H1 (cell line): ENCODE measurements at regions not wholly inside any gene's neighbourhood (a gene's known extent, or its start where the extent isn't known, plus 50 kb on each side); places are given as distances from the start of the nearest gene placed in this dataset.

ENCODE experiments used
- CTCF ChIA-PET: fragments of 300-600 bp; sonication (Branson Sonifier 250); formaldehyde crosslinking; loops from one replicate; lab custom pipeline; 2021; ENCODE audit not compliant: partially characterized antibody; lab: Charles Lee
- POLR2A ChIA-PET: fragments of 300-600 bp; sonication (Branson Sonifier 250); formaldehyde crosslinking; loops from one replicate; lab custom pipeline; 2021; ENCODE audit warnings: inconsistent platforms; ENCODE audit not compliant: partially characterized antibody; lab: Charles Lee
- DNase-seq, 2 experiments: peaks; one replicate each; pipeline versions ENCODE4 v3.0.0 to v3.0.0-alpha.2; 2010 to 2022; ENCODE audit warnings: low spot score in 2 of 2, low read depth in 1 of 2, mixed read lengths in 1 of 2
- FAIRE-seq: peaks from 2 replicates; lab custom pipeline; 2011; peaks lifted over from hg19 to GRCh38; lab: Jason Lieb, UNC
- H2AFZ ChIP-seq: 2 replicates; pipeline ENCODE4 v1.8.1; 2012; ENCODE audit warnings: low read length, inconsistent platforms
- H2AK5ac ChIP-seq: 2 replicates; pipeline ENCODE4 v1.6.1; 2013; ENCODE audit warnings: low read depth, low read length
- H2BK120ac ChIP-seq: replicated peaks from 2 replicates; pipeline ENCODE3; 2013; ENCODE audit warnings: low read depth, low read length, inconsistent platforms
- H2BK12ac ChIP-seq: 2 replicates; pipeline ENCODE4 v1.6.1; 2013; ENCODE audit warnings: low read depth, low read length
- H2BK15ac ChIP-seq: 2 replicates; pipeline ENCODE4 v1.6.1; 2013; ENCODE audit warnings: low read length
- H2BK20ac ChIP-seq: 2 replicates; pipeline ENCODE4 v1.6.1; 2013; ENCODE audit warnings: low read length
- H2BK5ac ChIP-seq: 2 replicates; pipeline ENCODE4 v1.6.1; 2013; ENCODE audit warnings: low read depth, low read length
- H3K14ac ChIP-seq: 2 replicates; pipeline ENCODE4 v1.6.1; 2013; ENCODE audit warnings: inconsistent platforms; ENCODE audit not compliant: insufficient read length
- H3K18ac ChIP-seq: 2 replicates; pipeline ENCODE4 v1.6.1; 2013; ENCODE audit warnings: low read length; ENCODE audit errors: extremely low read depth
- H3K23ac ChIP-seq: 2 replicates; pipeline ENCODE4 v1.6.1; 2013; ENCODE audit warnings: inconsistent platforms; ENCODE audit not compliant: insufficient read length
- H3K23me2 ChIP-seq: 2 replicates; pipeline ENCODE4 v1.6.1; 2013; ENCODE audit warnings: low read depth, low read length
- H3K27ac ChIP-seq: 2 replicates; pipeline ENCODE4 v1.6.1; 2011; ENCODE audit warnings: low read depth, low read length, inconsistent platforms
- H3K27me3 ChIP-seq, 4 experiments: replicated peaks in 1 of 4; 1 replicate in 1 of 4; 2 replicates in 3 of 4; pipeline versions ENCODE4 v1.6.1 to v1.8.1; 2011 to 2013; ENCODE audit warnings: low read length in 3 of 4, mild to moderate bottlenecking in 3 of 4, inconsistent platforms in 2 of 4, mixed read lengths in 2 of 4, moderate library complexity in 1 of 4; ENCODE audit not compliant: control insufficient read depth in 3 of 4, insufficient read depth in 3 of 4; ENCODE audit errors: extremely low read depth in 1 of 4
- H3K36me3 ChIP-seq, 4 experiments: 2 replicates each; pipeline versions ENCODE4 v1.6.1 to v1.8.1; 2011 to 2013; ENCODE audit warnings: mild to moderate bottlenecking in 4 of 4, low read length in 3 of 4, moderate library complexity in 2 of 4, control low read depth in 1 of 4, inconsistent platforms in 1 of 4; ENCODE audit not compliant: insufficient read depth in 4 of 4, control insufficient read depth in 2 of 4
- H3K4ac ChIP-seq: replicated peaks from 2 replicates; pipeline ENCODE3; 2013; ENCODE audit warnings: low read length, low read depth, mixed read lengths, inconsistent platforms; ENCODE audit not compliant: insufficient read length
- H3K4me1 ChIP-seq, 4 experiments: replicated peaks in 1 of 4; 1 replicate in 1 of 4; 2 replicates in 3 of 4; pipeline versions ENCODE4 v1.6.1 to v1.8.1; 2011 to 2013; ENCODE audit warnings: low read length in 3 of 4, inconsistent platforms in 2 of 4, mixed read lengths in 1 of 4; ENCODE audit not compliant: insufficient read depth in 4 of 4, control insufficient read depth in 3 of 4
- H3K4me2 ChIP-seq, 2 experiments: 2 replicates each; pipeline versions ENCODE4 v1.6.1 to v1.8.1; 2011 to 2013; ENCODE audit warnings: low read depth in 2 of 2, low read length in 2 of 2, control low read depth in 1 of 2, inconsistent platforms in 1 of 2, mild to moderate bottlenecking in 1 of 2; ENCODE audit not compliant: insufficient read depth in 1 of 2
- H3K4me3 ChIP-seq, 4 experiments: fragments of 200-600, 300-600 bp in 1 of 4; sonication (generic), shearing (Covaris generic), sonication (Bioruptor Twin) in 1 of 4; 2 replicates each; pipeline versions ENCODE4 v1.5.1 to v1.8.1; 2011 to 2016; ENCODE audit warnings: low read length in 4 of 4, low read depth in 3 of 4, control low read depth in 2 of 4, inconsistent platforms in 2 of 4, mild to moderate bottlenecking in 2 of 4, mixed read lengths in 1 of 4, moderate library complexity in 1 of 4; ENCODE audit not compliant: insufficient read depth in 2 of 4; ENCODE audit errors: extremely low read depth in 1 of 4
- H3K56ac ChIP-seq: replicated peaks from 2 replicates; pipeline ENCODE3; 2013; ENCODE audit warnings: low read depth, mild to moderate bottlenecking, mixed read lengths, low read length, inconsistent platforms; ENCODE audit not compliant: insufficient read length
- H3K79me1 ChIP-seq: 2 replicates; pipeline ENCODE4 v1.6.1; 2013; ENCODE audit warnings: low read depth, low read length, control low read depth
- H3K79me2 ChIP-seq, 2 experiments: 2 replicates each; pipeline versions ENCODE4 v1.6.1 to v1.8.1; 2012 to 2013; ENCODE audit warnings: low read length in 2 of 2, mild to moderate bottlenecking in 2 of 2, inconsistent platforms in 1 of 2; ENCODE audit not compliant: insufficient read depth in 2 of 2, control insufficient read depth in 1 of 2
- H3K9ac ChIP-seq, 4 experiments: replicated peaks in 1 of 4; 1 replicate in 1 of 4; 2 replicates in 3 of 4; pipeline versions ENCODE4 v1.6.1 to v1.8.1; 2011 to 2013; ENCODE audit warnings: low read depth in 3 of 4, low read length in 3 of 4, control low read depth in 2 of 4, mild to moderate bottlenecking in 2 of 4, moderate library complexity in 2 of 4, inconsistent platforms in 1 of 4; ENCODE audit errors: extremely low read depth in 1 of 4
- H3K9me3 ChIP-seq, 2 experiments: 2 replicates each; pipeline versions ENCODE4 v1.6.1 to v1.8.1; 2012 to 2013; ENCODE audit warnings: mild to moderate bottlenecking in 2 of 2, moderate library complexity in 2 of 2, control low read depth in 1 of 2, inconsistent platforms in 1 of 2, low read depth in 1 of 2, low read length in 1 of 2, mixed read lengths in 1 of 2; ENCODE audit not compliant: insufficient read depth in 2 of 2
- H4K20me1 ChIP-seq, 2 experiments: replicated peaks in 1 of 2; 2 replicates each; pipeline versions ENCODE3 to v1.8.1; 2011 to 2013; ENCODE audit warnings: inconsistent platforms in 2 of 2, low read length in 2 of 2, mild to moderate bottlenecking in 1 of 2; ENCODE audit not compliant: insufficient read depth in 2 of 2, control insufficient read depth in 1 of 2
- H4K5ac ChIP-seq: 2 replicates; pipeline ENCODE4 v1.6.1; 2013; ENCODE audit warnings: low read length, low read depth, mixed read lengths, inconsistent platforms; ENCODE audit not compliant: insufficient read length
- H4K8ac ChIP-seq: 2 replicates; pipeline ENCODE4 v1.8.0; 2013; ENCODE audit warnings: mild to moderate bottlenecking, moderate library complexity, low read length, inconsistent platforms; ENCODE audit not compliant: insufficient read depth; ENCODE audit errors: extremely low read depth
- H4K91ac ChIP-seq: replicated peaks from 2 replicates; pipeline ENCODE3; 2013; ENCODE audit warnings: low read length, mixed read lengths, inconsistent platforms; ENCODE audit not compliant: insufficient read length
- ATF3 ChIP-seq: IDR thresholded peaks from 2 replicates; pipeline ENCODE4 v1.6.1; 2011; ENCODE audit warnings: low read depth, mild to moderate bottlenecking, low read length; ENCODE audit not compliant: insufficient read depth
- BCL11A ChIP-seq, 2 experiments: IDR thresholded peaks; one replicate each; pipeline ENCODE4 v1.6.1; 2011; ENCODE audit warnings: low read depth in 2 of 2, low read length in 2 of 2, mild to moderate bottlenecking in 2 of 2
- CHD2 ChIP-seq: IDR thresholded peaks from 2 replicates; pipeline ENCODE4 v1.6.1; 2012; ENCODE audit warnings: low read length, improper control_type of control experiment
- CTBP2 ChIP-seq: IDR thresholded peaks from 2 replicates; pipeline ENCODE4 v1.7.0; 2011; ENCODE audit warnings: borderline replicate concordance, mild to moderate bottlenecking, moderate library complexity, mixed read lengths, low read length; ENCODE audit not compliant: insufficient read depth, insufficient read length
- EZH2 ChIP-seq: fragments of 200-600 bp; sonication (generic); IDR thresholded peaks from 2 replicates; pipeline ENCODE4 v1.7.1; 2012; ENCODE audit warnings: low read depth, mild to moderate bottlenecking, moderate library complexity, low read length, inconsistent platforms; ENCODE audit not compliant: severe bottlenecking
- MAFK ChIP-seq: IDR thresholded peaks from 2 replicates; pipeline ENCODE4 v1.6.1; 2012; ENCODE audit warnings: low read depth, mild to moderate bottlenecking, improper control_type of control experiment, low read length
- NANOG ChIP-seq: IDR thresholded peaks from 2 replicates; pipeline ENCODE4 v1.6.1; 2011; ENCODE audit warnings: low read length, low read depth, mild to moderate bottlenecking, inconsistent platforms; ENCODE audit not compliant: insufficient read depth, poor library complexity, severe bottlenecking
- RFX5 ChIP-seq: IDR thresholded peaks from 2 replicates; pipeline ENCODE4 v1.6.1; 2011; ENCODE audit warnings: low read depth, low read length, improper control_type of control experiment, borderline replicate concordance
- SRF ChIP-seq: IDR thresholded peaks from 2 replicates; pipeline ENCODE4 v1.6.1; 2011; ENCODE audit warnings: mild to moderate bottlenecking, low read depth, low read length, moderate library complexity
- SUZ12 ChIP-seq: fragments of 200-600 bp; sonication (generic); IDR thresholded peaks from 2 replicates; pipeline ENCODE4 v1.6.1; 2012; ENCODE audit warnings: mild to moderate bottlenecking, inconsistent platforms, low read length, moderate library complexity, mixed read lengths
- WGBS, 2 experiments: shearing (Covaris generic) in 1 of 2; methylation state at CpG; one replicate each; pipeline versions ENCODE4 v1.1.6 to v1.1.7; 2013 to 2015; ENCODE audit warnings: low lambda C conversion rate in 2 of 2, mixed read lengths in 2 of 2, inconsistent platforms in 1 of 2, low coverage in 1 of 2, missing lambda C conversion rate in 1 of 2; ENCODE audit not compliant: insufficient replicate concordance in 2 of 2, insufficient coverage in 1 of 2, insufficient read length in 1 of 2; ENCODE audit errors: extremely low coverage in 1 of 2, missing lambda C conversion rate in 1 of 2; 5-methylcytosine and 5-hydroxymethylcytosine counted together
- TF ChIP-seq, protein P1 (sequence below), 3 experiments: IDR thresholded peaks; 1 replicate in 2 of 3; 2 replicates in 1 of 3; pipeline versions ENCODE4 v1.5.1 to v1.6.1; 2011; ENCODE audit warnings: low read length in 3 of 3, mild to moderate bottlenecking in 3 of 3, inconsistent platforms in 2 of 3, low read depth in 1 of 3, moderate library complexity in 1 of 3; ENCODE audit not compliant: insufficient read depth in 1 of 3; ENCODE audit errors: control extremely low read depth in 1 of 3

GRCh38 chr2:156752042-156752441 lies 315.9 kb downstream of the GPD2 start:
- Histone ChIP-seq H3K79me2 (no peaks in the 10 kb centered on the region), H3K23me2 (no peaks in the 10 kb centered on the region), H2BK5ac (no peak overlapping the region), H3K79me1 (no peaks in the 10 kb centered on the region), H3K4me1 (peaks cover 0 to 4% (median 2%) of the 10 kb centered on the region in 4 experiments; a peak in 3 of 7 replicates), H3K4me3 (no peak overlapping the region), H4K91ac (no peak overlapping the region), H4K20me1 (no peaks in the 10 kb centered on the region), H3K4ac (no peak overlapping the region), H2BK12ac (no peak overlapping the region), H3K18ac (no peak overlapping the region), H3K27me3 (peaks cover 0 to 1% (median 0%) of the 10 kb centered on the region in 4 experiments; a peak in 1 of 7 replicates), H2AK5ac (no peak overlapping the region), H2BK120ac (no peak overlapping the region), H3K9ac (no peak overlapping the region), H4K5ac (no peak overlapping the region), H3K36me3 (no peaks in the 10 kb centered on the region), H3K27ac (no peak overlapping the region), H4K8ac (no peak overlapping the region), H2BK20ac (no peak overlapping the region), H2AFZ (no peak overlapping the region), H3K4me2 (no peak overlapping the region), H3K56ac (no peak overlapping the region), H3K9me3 (no peaks in the 10 kb centered on the region), H3K23ac (no peak overlapping the region)
- DNase-seq (no peak), FAIRE-seq (no peak)
- WGBS, 2 experiments: 87% methylated on average over 2 of the region's 2 CpGs; no CpG with 5 or more reads in 1 of the 2 experiments
- ChIA-PET POLR2A (no interaction called here), CTCF (no interaction called here)
- TF ChIP-seq BCL11A (IDR thresholded peaks at IDR 0.05; ENCODE audit: low read depth in 2 of 2, low read length in 2 of 2): no peak
- no peak for TF ChIP-seq RFX5
- no peak for TF ChIP-seq SRF
- TF ChIP-seq MAFK: no peak
- TF ChIP-seq, protein P1, sequence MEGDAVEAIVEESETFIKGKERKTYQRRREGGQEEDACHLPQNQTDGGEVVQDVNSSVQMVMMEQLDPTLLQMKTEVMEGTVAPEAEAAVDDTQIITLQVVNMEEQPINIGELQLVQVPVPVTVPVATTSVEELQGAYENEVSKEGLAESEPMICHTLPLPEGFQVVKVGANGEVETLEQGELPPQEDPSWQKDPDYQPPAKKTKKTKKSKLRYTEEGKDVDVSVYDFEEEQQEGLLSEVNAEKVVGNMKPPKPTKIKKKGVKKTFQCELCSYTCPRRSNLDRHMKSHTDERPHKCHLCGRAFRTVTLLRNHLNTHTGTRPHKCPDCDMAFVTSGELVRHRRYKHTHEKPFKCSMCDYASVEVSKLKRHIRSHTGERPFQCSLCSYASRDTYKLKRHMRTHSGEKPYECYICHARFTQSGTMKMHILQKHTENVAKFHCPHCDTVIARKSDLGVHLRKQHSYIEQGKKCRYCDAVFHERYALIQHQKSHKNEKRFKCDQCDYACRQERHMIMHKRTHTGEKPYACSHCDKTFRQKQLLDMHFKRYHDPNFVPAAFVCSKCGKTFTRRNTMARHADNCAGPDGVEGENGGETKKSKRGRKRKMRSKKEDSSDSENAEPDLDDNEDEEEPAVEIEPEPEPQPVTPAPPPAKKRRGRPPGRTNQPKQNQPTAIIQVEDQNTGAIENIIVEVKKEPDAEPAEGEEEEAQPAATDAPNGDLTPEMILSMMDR (IDR thresholded peaks at IDR 0.05; ENCODE audit: control extremely low read depth in 1 of 3, insufficient read depth in 1 of 3, low read depth in 1 of 3, low read length in 3 of 3): no peak
- no peak for TF ChIP-seq CHD2
- TF ChIP-seq CTBP2: no peak
- no peak for TF ChIP-seq NANOG
- no peak for TF ChIP-seq ATF3
- no peak for TF ChIP-seq SUZ12
- no peak for TF ChIP-seq EZH2
- TF ChIP-seq, all 59 proteins: peak for 0
- H2BK15ac ChIP-seq: no peak overlapping the region
- no peak overlapping the region for H3K14ac ChIP-seq
